ENCODE measurements at regions not wholly inside any gene's neighbourhood (a gene's known extent, or its start where the extent isn't known, plus 50 kb on each side); places are given as distances from the start of the nearest gene placed in this dataset.

DNA sequence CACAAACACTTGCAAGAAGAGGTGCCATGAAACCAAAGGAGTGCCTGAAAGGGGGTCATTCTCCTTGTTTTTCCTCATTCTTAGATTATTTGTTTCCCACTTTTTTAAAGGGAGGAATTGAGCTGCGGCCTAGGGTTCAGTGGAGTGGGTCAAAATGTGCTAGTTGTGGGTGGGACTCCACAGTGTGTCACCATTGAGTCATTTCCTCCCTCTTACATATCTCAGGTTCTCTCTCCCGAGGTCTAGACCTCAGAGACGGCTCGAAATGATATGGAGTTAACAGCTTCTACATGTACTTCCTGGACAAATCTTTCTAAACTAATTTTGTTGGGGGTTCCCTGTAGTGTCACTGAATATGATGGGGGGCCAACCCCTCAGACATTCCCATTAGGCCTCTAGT is 328.4 kb upstream of the SPANXN1 start:
- TF ChIP-seq, protein P1, sequence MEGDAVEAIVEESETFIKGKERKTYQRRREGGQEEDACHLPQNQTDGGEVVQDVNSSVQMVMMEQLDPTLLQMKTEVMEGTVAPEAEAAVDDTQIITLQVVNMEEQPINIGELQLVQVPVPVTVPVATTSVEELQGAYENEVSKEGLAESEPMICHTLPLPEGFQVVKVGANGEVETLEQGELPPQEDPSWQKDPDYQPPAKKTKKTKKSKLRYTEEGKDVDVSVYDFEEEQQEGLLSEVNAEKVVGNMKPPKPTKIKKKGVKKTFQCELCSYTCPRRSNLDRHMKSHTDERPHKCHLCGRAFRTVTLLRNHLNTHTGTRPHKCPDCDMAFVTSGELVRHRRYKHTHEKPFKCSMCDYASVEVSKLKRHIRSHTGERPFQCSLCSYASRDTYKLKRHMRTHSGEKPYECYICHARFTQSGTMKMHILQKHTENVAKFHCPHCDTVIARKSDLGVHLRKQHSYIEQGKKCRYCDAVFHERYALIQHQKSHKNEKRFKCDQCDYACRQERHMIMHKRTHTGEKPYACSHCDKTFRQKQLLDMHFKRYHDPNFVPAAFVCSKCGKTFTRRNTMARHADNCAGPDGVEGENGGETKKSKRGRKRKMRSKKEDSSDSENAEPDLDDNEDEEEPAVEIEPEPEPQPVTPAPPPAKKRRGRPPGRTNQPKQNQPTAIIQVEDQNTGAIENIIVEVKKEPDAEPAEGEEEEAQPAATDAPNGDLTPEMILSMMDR (IDR thresholded peaks at IDR 0.05): no peak
- TF ChIP-seq POLR2A (IDR thresholded peaks at IDR 0.05): no peak
